Spinal cord (tissue), 9 donors: ENCODE measurements at regions not wholly inside any gene's neighbourhood (a gene's known extent, or its start where the extent isn't known, plus 50 kb on each side); places are given as distances from the start of the nearest gene placed in this dataset.

Source experiments
- DNase-seq, 6 donors: peaks; one replicate each; pipeline versions ENCODE4 v3.0.0 to v3.0.0-alpha.2; 2013 to 2015; ENCODE audit warnings: low spot score in 6 of 6, low read depth in 4 of 6
- H3K27ac ChIP-seq: one replicate; pipeline ENCODE4 v1.5.1; 2013; ENCODE audit warnings: low read depth, low read length, control low read depth
- H3K27me3 ChIP-seq: one replicate; pipeline ENCODE4 v1.6.1; 2013; ENCODE audit warnings: low read length; ENCODE audit not compliant: control insufficient read depth, insufficient read depth
- H3K36me3 ChIP-seq: one replicate; pipeline ENCODE4 v1.6.1; 2013; ENCODE audit warnings: low read length; ENCODE audit not compliant: control insufficient read depth, insufficient read depth
- H3K4me1 ChIP-seq: one replicate; pipeline ENCODE4 v1.6.1; 2013; ENCODE audit warnings: low read length; ENCODE audit not compliant: control insufficient read depth, insufficient read depth
- H3K4me3 ChIP-seq: one replicate; pipeline ENCODE4 v1.5.1; 2013; ENCODE audit warnings: low read depth, low read length, control low read depth
- H3K9me3 ChIP-seq: one replicate; pipeline ENCODE4 v1.6.1; 2013; ENCODE audit warnings: low read length; ENCODE audit not compliant: control insufficient read depth, insufficient read depth
- WGBS: methylation state at CpG from one replicate; pipeline ENCODE4 v1.1.5; 2013; ENCODE audit warnings: missing lambda C conversion rate; ENCODE audit not compliant: insufficient coverage; 5-methylcytosine and 5-hydroxymethylcytosine counted together
- donor health status: healthy.

- H3K36me3 ChIP-seq: no peaks in the 10 kb centered on the region
- no peak overlapping the region for H3K27ac ChIP-seq
- H3K9me3 ChIP-seq: peaks cover 3% of the 10 kb centered on the region
- H3K4me3 ChIP-seq: no peak overlapping the region
- 58% methylated on average over 14 of the region's 14 CpGs for WGBS
- DNase-seq: peak in 2 of 6 donors; percentile 36 to 89
- H3K27me3 ChIP-seq: no peaks in the 10 kb centered on the region
- peaks cover 4% of the 10 kb centered on the region for H3K4me1 ChIP-seq
Observed at GRCh38 chr6:44636561-44637248, 249.2 kb downstream of the CDC5L start.

- DNase-seq: no peak
- 89% methylated on average over 4 of the region's 10 CpGs for WGBS
- no peaks in the 10 kb centered on the region for H3K4me1 ChIP-seq
- H3K9me3 ChIP-seq: peaks cover 3% of the 10 kb centered on the region
- H3K36me3 ChIP-seq: no peaks in the 10 kb centered on the region
- H3K27ac ChIP-seq: no peak overlapping the region
- no peak overlapping the region for H3K4me3 ChIP-seq
- no peaks in the 10 kb centered on the region for H3K27me3 ChIP-seq
Observed at GRCh38 chr6:44641344-44642031, 254.0 kb downstream of the CDC5L start.

- H3K9me3 ChIP-seq: peaks cover 3% of the 10 kb centered on the region
- H3K36me3 ChIP-seq: no peaks in the 10 kb centered on the region
- no peaks in the 10 kb centered on the region for H3K27me3 ChIP-seq
- no peak for DNase-seq
- H3K4me1 ChIP-seq: no peaks in the 10 kb centered on the region
- WGBS: no CpG with 5 or more reads among the region's 1 CpG
- no peak overlapping the region for H3K4me3 ChIP-seq
- no peak overlapping the region for H3K27ac ChIP-seq
Observed at GRCh38 chr6:44642349-44642748, 254.8 kb downstream of the CDC5L start.

- Histone ChIP-seq H3K9me3 (no peaks in the 10 kb centered on the region), H3K4me3 (no peak overlapping the region), H3K4me1 (no peaks in the 10 kb centered on the region), H3K27ac (no peak overlapping the region), H3K27me3 (no peaks in the 10 kb centered on the region), H3K36me3 (no peaks in the 10 kb centered on the region)
- DNase-seq: no peak
- WGBS: 83% methylated on average over 10 of the region's 10 CpGs
Observed at GRCh38 chr6:44642870-44643522, 255.5 kb downstream of the CDC5L start.

GRCh38 chr6:44645276-44645675 lies 257.8 kb downstream of the CDC5L start:
- 100% methylated on average over 2 of the region's 6 CpGs for WGBS
- DNase-seq: no peak
- Histone ChIP-seq H3K36me3 (no peaks in the 10 kb centered on the region), H3K9me3 (peaks cover 2% of the 10 kb centered on the region), H3K4me1 (no peaks in the 10 kb centered on the region), H3K27ac (no peak overlapping the region), H3K4me3 (no peak overlapping the region), H3K27me3 (no peaks in the 10 kb centered on the region)

- WGBS: 97% methylated on average over 5 of the region's 5 CpGs
- H3K36me3 ChIP-seq: no peaks in the 10 kb centered on the region
- no peak overlapping the region for H3K27ac ChIP-seq
- DNase-seq: no peak
- no peaks in the 10 kb centered on the region for H3K27me3 ChIP-seq
- H3K9me3 ChIP-seq: peaks cover 2% of the 10 kb centered on the region
- H3K4me3 ChIP-seq: no peak overlapping the region
- no peaks in the 10 kb centered on the region for H3K4me1 ChIP-seq
Observed at GRCh38 chr6:44646355-44646754, 258.8 kb downstream of the CDC5L start.

- no peak overlapping the region for H3K27ac ChIP-seq
- H3K4me1 ChIP-seq: no peaks in the 10 kb centered on the region
- H3K36me3 ChIP-seq: no peaks in the 10 kb centered on the region
- peaks cover 2% of the 10 kb centered on the region for H3K9me3 ChIP-seq
- H3K27me3 ChIP-seq: peaks cover 16% of the 10 kb centered on the region
- no peak overlapping the region for H3K4me3 ChIP-seq
- no peak for DNase-seq
- WGBS: 85% methylated on average over 4 of the region's 4 CpGs
Observed at GRCh38 chr6:44649365-44650025, 262.0 kb downstream of the CDC5L start.

GRCh38 chr6:44650495-44650894 lies 263.0 kb downstream of the CDC5L start:
- Histone ChIP-seq H3K4me1 (peaks cover 3% of the 10 kb centered on the region), H3K27ac (no peak overlapping the region), H3K9me3 (peaks cover 2% of the 10 kb centered on the region), H3K36me3 (no peaks in the 10 kb centered on the region), H3K27me3 (peaks cover 16% of the 10 kb centered on the region), H3K4me3 (no peak overlapping the region)
- DNase-seq: no peak
- 90% methylated on average over 5 of the region's 6 CpGs for WGBS

- DNase-seq: no peak
- Histone ChIP-seq H3K27me3 (peaks cover 16% of the 10 kb centered on the region), H3K27ac (no peak overlapping the region), H3K9me3 (peaks cover 2% of the 10 kb centered on the region), H3K36me3 (no peaks in the 10 kb centered on the region), H3K4me1 (peaks cover 7% of the 10 kb centered on the region), H3K4me3 (no peak overlapping the region)
- 79% methylated on average over 5 of the region's 5 CpGs for WGBS
Observed at GRCh38 chr6:44650947-44651346, 263.4 kb downstream of the CDC5L start.
